Hepatocyte (in vitro differentiated cells): ENCODE measurements at regions not wholly inside any gene's neighbourhood (a gene's known extent, or its start where the extent isn't known, plus 50 kb on each side); places are given as distances from the start of the nearest gene placed in this dataset.
"Not testable (repeated sequence)": the region's sequence is repeated elsewhere in the genome, so short reads cannot be mapped to it uniquely, and the experiment has no call there.

ENCODE experiments used
- DNase-seq: peaks from one replicate; pipeline ENCODE4 v3.0.0-alpha.2; 2016; ENCODE audit warnings: low spot score
- H2AFZ ChIP-seq: fragments of 200-600 bp; sonication (generic); 2 replicates; pipeline ENCODE4 v1.6.0; 2016; ENCODE audit warnings: antibody characterized with exemption, mild to moderate bottlenecking
- H3K27ac ChIP-seq: fragments of 200-600 bp; sonication (generic); 2 replicates; pipeline ENCODE4 v1.5.1; 2016; ENCODE audit warnings: mild to moderate bottlenecking
- H3K27me3 ChIP-seq: fragments of 200-600 bp; sonication (generic); 2 replicates; pipeline ENCODE4 v1.6.1; 2016
- H3K36me3 ChIP-seq: fragments of 200-600 bp; sonication (generic); replicated peaks from 2 replicates; pipeline ENCODE4 v1.5.1; 2016; ENCODE audit warnings: low read depth; ENCODE audit not compliant: insufficient read depth
- H3K4me1 ChIP-seq: fragments of 200-600 bp; sonication (generic); 2 replicates; pipeline ENCODE4 v1.5.1; 2016; ENCODE audit warnings: mild to moderate bottlenecking, moderate library complexity; ENCODE audit not compliant: insufficient read depth
- H3K4me2 ChIP-seq: fragments of 200-600 bp; sonication (generic); 2 replicates; pipeline ENCODE4 v1.6.0; 2016
- H3K4me3 ChIP-seq: fragments of 200-600 bp; sonication (generic); 2 replicates; pipeline ENCODE4 v1.5.1; 2016; ENCODE audit warnings: mild to moderate bottlenecking
- H3K79me2 ChIP-seq: fragments of 200-600 bp; sonication (generic); 2 replicates; pipeline ENCODE4 v1.6.0; 2017; ENCODE audit warnings: mild to moderate bottlenecking
- H3K9me2 ChIP-seq: fragments of 200-600 bp; sonication (generic); replicated peaks from 2 replicates; pipeline ENCODE4 v1.6.0; 2017; ENCODE audit warnings: mild to moderate bottlenecking; ENCODE audit not compliant: insufficient read depth
- H3K9me3 ChIP-seq: fragments of 200-600 bp; sonication (generic); 2 replicates; pipeline ENCODE4 v1.5.1; 2016; ENCODE audit warnings: low read depth, mild to moderate bottlenecking
- H4K20me1 ChIP-seq: fragments of 200-600 bp; sonication (generic); 2 replicates; pipeline ENCODE4 v1.6.0; 2016; ENCODE audit warnings: mild to moderate bottlenecking; ENCODE audit not compliant: insufficient read depth, poor library complexity, severe bottlenecking
- EZH2 ChIP-seq: fragments of 200-600 bp; sonication (generic); IDR thresholded peaks from 2 replicates; pipeline ENCODE4 v1.6.1; 2016; ENCODE audit warnings: antibody characterized with exemption, mild to moderate bottlenecking, borderline replicate concordance
- EZH2phosphoT487 ChIP-seq: fragments of 200-600 bp; sonication (generic); IDR thresholded peaks from one replicate; pipeline ENCODE4 v1.6.1; 2018; ENCODE audit warnings: antibody characterized with exemption, mild to moderate bottlenecking, low read depth, moderate library complexity; ENCODE audit not compliant: unreplicated experiment, severe bottlenecking
- WGBS: methylation state at CpG from one replicate; pipeline ENCODE4 v1.1.6; 2016; ENCODE audit warnings: low lambda C conversion rate; ENCODE audit errors: missing lambda C conversion rate; 5-methylcytosine and 5-hydroxymethylcytosine counted together
- TF ChIP-seq, protein P1 (sequence below): fragments of 200-600 bp; sonication (generic); IDR thresholded peaks from 2 replicates; pipeline ENCODE4 v1.5.1; 2016; ENCODE audit warnings: antibody characterized with exemption, mild to moderate bottlenecking; ENCODE audit not compliant: poor library complexity

- Histone ChIP-seq H3K9me2 (no peaks in the 10 kb centered on the region), H3K27ac (no peak overlapping the region), H2AFZ (no peak overlapping the region), H3K4me1 (no peaks in the 10 kb centered on the region), H3K79me2 (no peaks in the 10 kb centered on the region), H3K4me2 (no peak overlapping the region), H4K20me1 (no peaks in the 10 kb centered on the region), H3K36me3 (no peaks in the 10 kb centered on the region), H3K4me3 (no peak overlapping the region), H3K27me3 (no peaks in the 10 kb centered on the region), H3K9me3 (no peaks in the 10 kb centered on the region)
- no peak for DNase-seq
- TF ChIP-seq, protein P1, sequence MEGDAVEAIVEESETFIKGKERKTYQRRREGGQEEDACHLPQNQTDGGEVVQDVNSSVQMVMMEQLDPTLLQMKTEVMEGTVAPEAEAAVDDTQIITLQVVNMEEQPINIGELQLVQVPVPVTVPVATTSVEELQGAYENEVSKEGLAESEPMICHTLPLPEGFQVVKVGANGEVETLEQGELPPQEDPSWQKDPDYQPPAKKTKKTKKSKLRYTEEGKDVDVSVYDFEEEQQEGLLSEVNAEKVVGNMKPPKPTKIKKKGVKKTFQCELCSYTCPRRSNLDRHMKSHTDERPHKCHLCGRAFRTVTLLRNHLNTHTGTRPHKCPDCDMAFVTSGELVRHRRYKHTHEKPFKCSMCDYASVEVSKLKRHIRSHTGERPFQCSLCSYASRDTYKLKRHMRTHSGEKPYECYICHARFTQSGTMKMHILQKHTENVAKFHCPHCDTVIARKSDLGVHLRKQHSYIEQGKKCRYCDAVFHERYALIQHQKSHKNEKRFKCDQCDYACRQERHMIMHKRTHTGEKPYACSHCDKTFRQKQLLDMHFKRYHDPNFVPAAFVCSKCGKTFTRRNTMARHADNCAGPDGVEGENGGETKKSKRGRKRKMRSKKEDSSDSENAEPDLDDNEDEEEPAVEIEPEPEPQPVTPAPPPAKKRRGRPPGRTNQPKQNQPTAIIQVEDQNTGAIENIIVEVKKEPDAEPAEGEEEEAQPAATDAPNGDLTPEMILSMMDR = no peak
- TF ChIP-seq EZH2phosphoT487 (no peak), EZH2 (no peak)
Measured at GRCh38 chr21:20486303-20486702, 511.9 kb upstream of the NCAM2 start.

- H3K36me3 ChIP-seq, H3K4me2 ChIP-seq, H3K4me3 ChIP-seq, DNase-seq, H3K9me3 ChIP-seq, H3K27me3 ChIP-seq, H3K27ac ChIP-seq, H2AFZ ChIP-seq, H3K4me1 ChIP-seq, H3K9me2 ChIP-seq, H4K20me1 ChIP-seq, H3K79me2 ChIP-seq: not testable (repeated sequence)
- 67% methylated on average over 3 of the region's 3 CpGs for WGBS
Measured at GRCh38 chr21:20502915-20503314, 495.3 kb upstream of the NCAM2 start.

GRCh38 chr21:20507783-20508182, 490.4 kb upstream of the NCAM2 start:
- Histone ChIP-seq H3K4me3 (no peak overlapping the region), H3K79me2 (no peaks in the 10 kb centered on the region), H3K4me1 (no peaks in the 10 kb centered on the region), H3K4me2 (no peak overlapping the region), H4K20me1 (no peaks in the 10 kb centered on the region), H3K27ac (no peak overlapping the region), H3K36me3 (no peaks in the 10 kb centered on the region), H3K9me3 (no peaks in the 10 kb centered on the region), H2AFZ (no peak overlapping the region), H3K9me2 (no peaks in the 10 kb centered on the region), H3K27me3 (no peaks in the 10 kb centered on the region)
- 91% methylated on average over 5 of the region's 5 CpGs for WGBS
- DNase-seq = no peak
- no peak for TF ChIP-seq EZH2phosphoT487
- TF ChIP-seq, protein P1 = no peak
- TF ChIP-seq EZH2 = no peak

DNA sequence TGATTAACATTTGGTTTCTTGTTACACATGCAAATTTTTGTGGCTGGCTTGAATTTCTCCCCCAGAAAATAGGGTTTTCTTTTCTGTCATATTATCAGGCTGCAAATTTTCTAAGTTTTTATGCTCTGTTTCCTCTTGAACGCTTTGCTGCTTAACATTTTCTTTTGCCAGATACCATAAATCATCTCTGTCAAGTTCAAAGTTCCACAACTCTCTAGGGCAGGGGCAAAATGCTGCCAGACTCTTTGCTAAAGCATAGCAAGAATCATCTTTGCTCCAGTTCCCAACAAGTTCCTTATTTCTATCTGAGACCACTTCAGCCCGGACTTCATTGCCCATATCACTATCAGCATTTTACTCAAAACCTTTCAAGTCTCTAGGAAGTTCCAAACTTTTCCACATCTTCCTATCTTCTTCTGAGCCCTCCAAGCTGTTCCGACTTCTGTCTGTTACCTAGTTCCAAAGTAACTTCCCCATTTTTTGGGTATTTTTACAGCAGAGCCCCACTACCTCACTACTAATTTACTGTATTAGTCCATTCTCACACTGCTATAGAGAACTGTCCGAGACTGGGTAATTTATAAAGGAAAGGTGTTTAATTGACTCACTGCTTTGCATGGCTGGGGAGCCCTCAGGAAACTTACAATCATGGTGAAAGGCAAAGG, 486.9 kb upstream of the NCAM2 start:
- H2AFZ ChIP-seq = no peak overlapping the region
- H3K27me3 ChIP-seq = no peaks in the 10 kb centered on the region
- H3K4me2 ChIP-seq = no peak overlapping the region
- H3K79me2 ChIP-seq = no peaks in the 10 kb centered on the region
- H3K9me2 ChIP-seq = no peaks in the 10 kb centered on the region
- 76% methylated on average over 4 of the region's 4 CpGs for WGBS
- no peak for TF ChIP-seq EZH2
- TF ChIP-seq EZH2phosphoT487 = no peak
- TF ChIP-seq, protein P1 = no peak
- H3K9me3 ChIP-seq = no peaks in the 10 kb centered on the region
- no peak overlapping the region for H3K27ac ChIP-seq
- H4K20me1 ChIP-seq = no peaks in the 10 kb centered on the region
- no peaks in the 10 kb centered on the region for H3K4me1 ChIP-seq
- DNase-seq = no peak
- no peak overlapping the region for H3K4me3 ChIP-seq
- no peaks in the 10 kb centered on the region for H3K36me3 ChIP-seq
